IMR-90 (cell line): ENCODE measurements at regions not wholly inside any gene's neighbourhood (a gene's known extent, or its start where the extent isn't known, plus 50 kb on each side); places are given as distances from the start of the nearest gene placed in this dataset.

Experiments used
- ATAC-seq: fragments of 200-7000 bp; cut with Tn5 transposase; 2 replicates; pipeline ENCODE4 v1.9.1; 2020; ENCODE audit warnings: low read depth, mild to moderate bottlenecking, moderate library complexity
- BruUV-seq: library from RNA; stranded (reverse); fragments of 400-500 nt; replicated peaks from 2 replicates; lab custom pipeline; 2021; lab: Mats Ljungman, UMichigan
- CTCF ChIA-PET: fragments of 300-600 bp; formaldehyde crosslinking; extraction: SDS; loops from one replicate; lab custom pipeline; 2021; ENCODE audit warnings: antibody characterized with exemption; lab: Yijun Ruan, JAX
- POLR2A ChIA-PET: fragments of 300-600 bp; sonication (Branson Sonifier 250); formaldehyde crosslinking; loops from one replicate; lab custom pipeline; 2022; ENCODE audit warnings: antibody characterized with exemption; ENCODE audit not compliant: unreplicated experiment; lab: Charles Lee
- DNase-seq: peaks from one replicate; pipeline ENCODE4 v3.0.0; 2013
- H2AFZ ChIP-seq: replicated peaks from 2 replicates; pipeline ENCODE3; 2013; ENCODE audit warnings: low read length, mild to moderate bottlenecking; ENCODE audit not compliant: poor library complexity
- H2AK5ac ChIP-seq: 2 replicates; pipeline ENCODE4 v1.6.1; 2013; ENCODE audit warnings: low read depth, low read length, inconsistent platforms
- H2AK9ac ChIP-seq: replicated peaks from 2 replicates; pipeline ENCODE3; 2013; ENCODE audit warnings: mild to moderate bottlenecking, low read depth, low read length, moderate library complexity; ENCODE audit not compliant: poor library complexity
- H2BK120ac ChIP-seq: 2 replicates; pipeline ENCODE4 v1.6.1; 2013; ENCODE audit warnings: low read depth, low read length, inconsistent platforms
- H2BK15ac ChIP-seq: 3 replicates; pipeline ENCODE4 v1.6.1; 2013; ENCODE audit warnings: low read depth, low read length, inconsistent platforms
- H2BK20ac ChIP-seq: 2 replicates; pipeline ENCODE4 v1.6.1; 2013; ENCODE audit warnings: low read depth, mild to moderate bottlenecking, inconsistent platforms, low read length, moderate library complexity
- H2BK5ac ChIP-seq: 2 replicates; pipeline ENCODE4 v1.6.1; 2013; ENCODE audit warnings: mild to moderate bottlenecking, low read depth, low read length, inconsistent platforms; ENCODE audit not compliant: poor library complexity, severe bottlenecking
- H3K14ac ChIP-seq: replicated peaks from 2 replicates; pipeline ENCODE4 v1.6.1; 2013; ENCODE audit warnings: low read depth, low read length, inconsistent platforms
- H3K18ac ChIP-seq: 2 replicates; pipeline ENCODE4 v1.6.1; 2013; ENCODE audit warnings: low read depth, low read length, control low read depth
- H3K23ac ChIP-seq: 2 replicates; pipeline ENCODE4 v1.6.1; 2013; ENCODE audit warnings: low read depth, low read length, inconsistent platforms
- H3K27ac ChIP-seq: 2 replicates; pipeline ENCODE4 v1.5.1; 2013; ENCODE audit warnings: mild to moderate bottlenecking, control low read depth, low read length; ENCODE audit not compliant: insufficient read depth
- H3K27me3 ChIP-seq: 2 replicates; pipeline ENCODE4 v1.6.1; 2013; ENCODE audit warnings: low read length; ENCODE audit not compliant: control insufficient read depth, insufficient read depth
- H3K36me3 ChIP-seq: 2 replicates; pipeline ENCODE4 v1.6.1; 2013; ENCODE audit warnings: low read length, mixed read lengths; ENCODE audit not compliant: control insufficient read depth, insufficient read depth
- H3K4ac ChIP-seq: 2 replicates; pipeline ENCODE4 v1.6.1; 2013; ENCODE audit warnings: low read depth, low read length, inconsistent platforms
- H3K4me1 ChIP-seq: 2 replicates; pipeline ENCODE4 v1.6.1; 2013; ENCODE audit warnings: low read length, mixed read lengths; ENCODE audit not compliant: control insufficient read depth, insufficient read depth
- H3K4me2 ChIP-seq: 2 replicates; pipeline ENCODE4 v1.6.1; 2013; ENCODE audit warnings: low read depth, mild to moderate bottlenecking, control low read depth, low read length, moderate library complexity
- H3K4me3 ChIP-seq: 2 replicates; pipeline ENCODE4 v1.5.1; 2013; ENCODE audit warnings: low read depth, mild to moderate bottlenecking, control low read depth, low read length, moderate library complexity; ENCODE audit not compliant: insufficient read depth
- H3K56ac ChIP-seq: 2 replicates; pipeline ENCODE4 v1.6.1; 2013; ENCODE audit warnings: low read length, inconsistent platforms; ENCODE audit not compliant: insufficient read depth; ENCODE audit errors: extremely low read depth
- H3K79me1 ChIP-seq, 2 experiments: 2 replicates each; pipeline ENCODE4 v1.6.1; 2013; ENCODE audit warnings: low read length in 2 of 2, inconsistent platforms in 1 of 2, low read depth in 1 of 2
- H3K9ac ChIP-seq: 2 replicates; pipeline ENCODE4 v1.6.1; 2013; ENCODE audit warnings: low read depth, low read length, control low read depth
- H3K9me1 ChIP-seq: 2 replicates; pipeline ENCODE4 v1.6.1; 2013; ENCODE audit warnings: low read length, inconsistent platforms; ENCODE audit not compliant: insufficient read depth
- H3K9me3 ChIP-seq: 2 replicates; pipeline ENCODE4 v1.6.1; 2013; ENCODE audit warnings: low read length; ENCODE audit not compliant: control insufficient read depth, insufficient read depth
- H4K20me1 ChIP-seq: 2 replicates; pipeline ENCODE4 v1.6.1; 2013; ENCODE audit warnings: low read length, inconsistent platforms; ENCODE audit not compliant: insufficient read depth
- H4K5ac ChIP-seq: 2 replicates; pipeline ENCODE4 v1.6.1; 2013; ENCODE audit warnings: mild to moderate bottlenecking, low read depth, low read length, control low read depth
- H4K8ac ChIP-seq, 2 experiments: 2 replicates each; pipeline ENCODE4 v1.6.1; 2013; ENCODE audit warnings: low read depth in 2 of 2, low read length in 2 of 2, control low read depth in 1 of 2, inconsistent platforms in 1 of 2
- H4K91ac ChIP-seq: 2 replicates; pipeline ENCODE4 v1.6.1; 2013; ENCODE audit warnings: low read depth, low read length, inconsistent platforms; ENCODE audit not compliant: insufficient read depth
- BHLHE40 ChIP-seq: fragments of 150-350 bp; IDR thresholded peaks from 2 replicates; pipeline ENCODE4 v1.6.1; 2016; ENCODE audit warnings: mild to moderate bottlenecking, low read depth, low read length
- CEBPB ChIP-seq: IDR thresholded peaks from 2 replicates; pipeline ENCODE4 v1.6.1; 2012; ENCODE audit warnings: low read depth, low read length, improper control_type of control experiment
- CHD1 ChIP-seq: IDR thresholded peaks from 2 replicates; pipeline ENCODE4 v1.6.1; 2012; ENCODE audit warnings: low read depth, low read length, improper control_type of control experiment
- FOS ChIP-seq: fragments of 150-350 bp; IDR thresholded peaks from 2 replicates; pipeline ENCODE4 v1.6.1; 2016; ENCODE audit warnings: low read depth, low read length
- MAFK ChIP-seq: IDR thresholded peaks from 2 replicates; pipeline ENCODE4 v1.6.1; 2012; ENCODE audit warnings: low read depth, low read length, improper control_type of control experiment
- MXI1 ChIP-seq: IDR thresholded peaks from 2 replicates; pipeline ENCODE4 v1.6.1; 2012; ENCODE audit warnings: low read depth, mild to moderate bottlenecking, low read length, moderate library complexity, borderline replicate concordance
- NFE2L2 ChIP-seq: fragments of 150-350 bp; IDR thresholded peaks from 2 replicates; pipeline ENCODE4 v1.6.1; 2016; ENCODE audit warnings: low read depth, mild to moderate bottlenecking, low read length
- POLR2A ChIP-seq: IDR thresholded peaks from 2 replicates; pipeline ENCODE4 v1.6.1; 2012; ENCODE audit warnings: mild to moderate bottlenecking, low read depth, low read length
- RAD21 ChIP-seq: IDR thresholded peaks from 2 replicates; pipeline ENCODE4 v1.6.1; 2012; ENCODE audit warnings: low read length, improper control_type of control experiment
- USF2 ChIP-seq: fragments of 150-350 bp; IDR thresholded peaks from 2 replicates; pipeline ENCODE4 v1.6.1; 2017; ENCODE audit warnings: mild to moderate bottlenecking, antibody characterized with exemption, low read length, low read depth
- WGBS, 2 experiments: methylation state at CpG; one replicate each; pipeline versions ENCODE4 v1.1.5 to v1.1.7; 2013; ENCODE audit warnings: missing lambda C conversion rate in 2 of 2; ENCODE audit not compliant: insufficient read length in 1 of 2; ENCODE audit errors: extremely low coverage in 2 of 2; 5-methylcytosine and 5-hydroxymethylcytosine counted together
- dilution Hi-C: fragments of 300-500 bp; cut with HindIII; formaldehyde crosslinking; loops from one replicate; pipeline ENCODE4 v1.14.3; 2018; ENCODE audit warnings: low sequenced_read_pairs; ENCODE audit not compliant: unreplicated experiment
- in situ Hi-C: fragments of 300-500 bp; cut with MboI; formaldehyde crosslinking; loops from 3 replicates; pipeline ENCODE4 v1.14.3; 2019; ENCODE audit warnings: low sequenced_read_pairs, inconsistent platforms, mixed read lengths
- intact Hi-C: fragments of 100-400 bp; cut with micrococcal nuclease; formaldehyde crosslinking; loops from 2 replicates; pipeline ENCODE4 v1.10.0; 2022
- TF ChIP-seq, protein P1 (sequence below): fragments of 150-350 bp; IDR thresholded peaks from 2 replicates; pipeline ENCODE4 v1.6.1; 2016; ENCODE audit warnings: low read depth, mild to moderate bottlenecking, low read length, moderate library complexity, borderline replicate concordance
- TF ChIP-seq, protein P2 (sequence below): conservative IDR thresholded peaks from 2 replicates; pipeline ENCODE4 v1.5.1; 2012; ENCODE audit warnings: mild to moderate bottlenecking, low read depth, low read length, improper control_type of control experiment

DNA sequence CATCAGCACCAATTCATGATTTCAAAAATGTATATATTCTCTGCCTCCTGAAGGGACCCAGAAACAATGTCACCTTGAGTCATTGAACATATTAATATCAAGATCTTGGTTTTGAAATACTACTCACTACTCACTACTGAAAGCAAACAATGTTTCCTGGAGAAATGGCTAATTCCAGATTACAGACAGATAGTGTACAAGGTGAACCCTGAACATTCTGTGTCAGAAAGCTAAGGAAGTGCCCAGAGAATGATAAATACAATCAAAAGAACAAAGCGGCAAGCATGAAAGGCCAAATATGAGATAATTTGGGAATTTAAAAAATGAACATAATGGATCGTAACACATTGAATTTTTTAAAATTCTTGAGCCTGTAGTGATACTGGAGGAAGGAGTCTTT, 101.5 kb upstream of the TENT5A start:
- Histone ChIP-seq H2BK20ac (no peak overlapping the region), H3K14ac (no peak overlapping the region), H3K36me3 (no peaks in the 10 kb centered on the region), H3K23ac (no peak overlapping the region), H4K5ac (no peak overlapping the region), H3K4me2 (no peak overlapping the region), H2BK120ac (no peak overlapping the region), H3K27ac (no peak overlapping the region), H3K4me3 (no peak overlapping the region), H3K9ac (no peak overlapping the region), H3K9me3 (no peaks in the 10 kb centered on the region), H2AK9ac (no peak overlapping the region), H2BK15ac (no peak overlapping the region), H3K4me1 (no peaks in the 10 kb centered on the region), H3K4ac (no peak overlapping the region), H2AK5ac (no peak overlapping the region), H3K79me1 (no peaks in the 10 kb centered on the region), H3K18ac (no peak overlapping the region), H3K56ac (no peak overlapping the region), H4K20me1 (no peaks in the 10 kb centered on the region), H2BK5ac (no peak overlapping the region), H3K9me1 (no peaks in the 10 kb centered on the region), H3K27me3 (no peaks in the 10 kb centered on the region), H4K91ac (no peak overlapping the region), H2AFZ (no peak overlapping the region), H4K8ac (no peak overlapping the region)
- WGBS, 2 experiments = no CpG with 5 or more reads among the region's 2 CpGs
- BruUV-seq = no TSS peak
- ATAC-seq (no peak), DNase-seq (no peak)
- dilution Hi-C loops (no loop called here), in situ Hi-C loops (no loop called here), intact Hi-C loops (no loop called here)
- TF ChIP-seq BHLHE40 (no peak), CHD1 (no peak), RAD21 (no peak), MXI1 (no peak), USF2 (no peak), POLR2A (no peak), NFE2L2 (no peak), MAFK (no peak), CEBPB (no peak), FOS (no peak)
- TF ChIP-seq, protein P1, sequence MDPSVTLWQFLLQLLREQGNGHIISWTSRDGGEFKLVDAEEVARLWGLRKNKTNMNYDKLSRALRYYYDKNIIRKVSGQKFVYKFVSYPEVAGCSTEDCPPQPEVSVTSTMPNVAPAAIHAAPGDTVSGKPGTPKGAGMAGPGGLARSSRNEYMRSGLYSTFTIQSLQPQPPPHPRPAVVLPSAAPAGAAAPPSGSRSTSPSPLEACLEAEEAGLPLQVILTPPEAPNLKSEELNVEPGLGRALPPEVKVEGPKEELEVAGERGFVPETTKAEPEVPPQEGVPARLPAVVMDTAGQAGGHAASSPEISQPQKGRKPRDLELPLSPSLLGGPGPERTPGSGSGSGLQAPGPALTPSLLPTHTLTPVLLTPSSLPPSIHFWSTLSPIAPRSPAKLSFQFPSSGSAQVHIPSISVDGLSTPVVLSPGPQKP = no peak
- TF ChIP-seq, protein P2, sequence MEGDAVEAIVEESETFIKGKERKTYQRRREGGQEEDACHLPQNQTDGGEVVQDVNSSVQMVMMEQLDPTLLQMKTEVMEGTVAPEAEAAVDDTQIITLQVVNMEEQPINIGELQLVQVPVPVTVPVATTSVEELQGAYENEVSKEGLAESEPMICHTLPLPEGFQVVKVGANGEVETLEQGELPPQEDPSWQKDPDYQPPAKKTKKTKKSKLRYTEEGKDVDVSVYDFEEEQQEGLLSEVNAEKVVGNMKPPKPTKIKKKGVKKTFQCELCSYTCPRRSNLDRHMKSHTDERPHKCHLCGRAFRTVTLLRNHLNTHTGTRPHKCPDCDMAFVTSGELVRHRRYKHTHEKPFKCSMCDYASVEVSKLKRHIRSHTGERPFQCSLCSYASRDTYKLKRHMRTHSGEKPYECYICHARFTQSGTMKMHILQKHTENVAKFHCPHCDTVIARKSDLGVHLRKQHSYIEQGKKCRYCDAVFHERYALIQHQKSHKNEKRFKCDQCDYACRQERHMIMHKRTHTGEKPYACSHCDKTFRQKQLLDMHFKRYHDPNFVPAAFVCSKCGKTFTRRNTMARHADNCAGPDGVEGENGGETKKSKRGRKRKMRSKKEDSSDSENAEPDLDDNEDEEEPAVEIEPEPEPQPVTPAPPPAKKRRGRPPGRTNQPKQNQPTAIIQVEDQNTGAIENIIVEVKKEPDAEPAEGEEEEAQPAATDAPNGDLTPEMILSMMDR = no peak
- ChIA-PET POLR2A (no interaction called here), CTCF (no interaction called here)
